ENCODE measurements at regions not wholly inside any gene's neighbourhood (a gene's known extent, or its start where the extent isn't known, plus 50 kb on each side); places are given as distances from the start of the nearest gene placed in this dataset.

- DNase-seq = no peak
Measured at GRCh38 chr5:6084376-6084775, 294.0 kb downstream of the MED10 start.

GRCh38 chr5:6083311-6083978 is 294.9 kb downstream of the MED10 start:
- Histone ChIP-seq H3K27ac (no peak overlapping the region), H3K4me1 (no peaks in the 10 kb centered on the region), H3K36me3 (no peaks in the 10 kb centered on the region), H3K27me3 (no peaks in the 10 kb centered on the region), H3K4me3 (no peak overlapping the region), H3K9me3 (no peaks in the 10 kb centered on the region)
- intact Hi-C loops (cut with DNase I) = no loop called here
- no peak for DNase-seq
- 58 to 63% methylated on average over 11 of the region's 11 CpGs for WGBS, 2 donors
- TF ChIP-seq EP300 (IDR thresholded peaks at IDR 0.05) = no peak
- no peak for TF ChIP-seq CTCF (IDR thresholded peaks at IDR 0.05)
- TF ChIP-seq POLR2A (IDR thresholded peaks at IDR 0.05) = no peak
- no peak for TF ChIP-seq POLR2AphosphoS5 (IDR thresholded peaks at IDR 0.05)

More at GRCh38 chr5:6084376-6084775, 294.0 kb downstream of the MED10 start:
- H3K27ac ChIP-seq = no peak overlapping the region
- no peaks in the 10 kb centered on the region for H3K36me3 ChIP-seq
- TF ChIP-seq CTCF (IDR thresholded peaks at IDR 0.05) (no peak), POLR2A (IDR thresholded peaks at IDR 0.05) (no peak), EP300 (IDR thresholded peaks at IDR 0.05) (no peak), POLR2AphosphoS5 (IDR thresholded peaks at IDR 0.05) (no peak)
- no peaks in the 10 kb centered on the region for H3K9me3 ChIP-seq
- intact Hi-C loops (cut with DNase I) = no loop called here
- no peaks in the 10 kb centered on the region for H3K27me3 ChIP-seq
- no peak overlapping the region for H3K4me3 ChIP-seq
- WGBS, 2 donors = 61 to 73% methylated on average over 8 of the region's 8 CpGs
- H3K4me1 ChIP-seq = no peaks in the 10 kb centered on the region

GRCh38 chr5:6082685-6083084 is 295.7 kb downstream of the MED10 start:
- Histone ChIP-seq H3K36me3 (no peaks in the 10 kb centered on the region), H3K9me3 (no peaks in the 10 kb centered on the region), H3K4me3 (no peak overlapping the region), H3K4me1 (no peaks in the 10 kb centered on the region), H3K27ac (peak overlapping the region in 1 of 4 donors; percentile 31), H3K27me3 (no peaks in the 10 kb centered on the region)
- 75 to 77% methylated on average over 2 of the region's 2 CpGs for WGBS, 2 donors
- intact Hi-C loops (cut with DNase I) = no loop called here
- no peak for DNase-seq
- TF ChIP-seq POLR2AphosphoS5 (IDR thresholded peaks at IDR 0.05) (no peak), POLR2A (IDR thresholded peaks at IDR 0.05) (no peak), CTCF (IDR thresholded peaks at IDR 0.05) (no peak), EP300 (IDR thresholded peaks at IDR 0.05) (no peak)

GRCh38 chr5:6081727-6082210 is 296.6 kb downstream of the MED10 start:
- Histone ChIP-seq H3K27ac (no peak overlapping the region), H3K27me3 (no peaks in the 10 kb centered on the region), H3K4me1 (no peaks in the 10 kb centered on the region), H3K4me3 (no peak overlapping the region), H3K9me3 (no peaks in the 10 kb centered on the region), H3K36me3 (no peaks in the 10 kb centered on the region)
- DNase-seq = no peak
- WGBS, 2 donors = 64 to 82% methylated on average over 4 of the region's 4 CpGs
- TF ChIP-seq POLR2AphosphoS5 (IDR thresholded peaks at IDR 0.05) = no peak
- no peak for TF ChIP-seq EP300 (IDR thresholded peaks at IDR 0.05)
- TF ChIP-seq CTCF (IDR thresholded peaks at IDR 0.05) = no peak
- no peak for TF ChIP-seq POLR2A (IDR thresholded peaks at IDR 0.05)
- intact Hi-C loops (cut with DNase I) = no loop called here

Measured in sigmoid colon (tissue), 6 donors.